IMR-90 (cell line): ENCODE measurements at regions not wholly inside any gene's neighbourhood (a gene's known extent, or its start where the extent isn't known, plus 50 kb on each side); places are given as distances from the start of the nearest gene placed in this dataset.

Experiments used
- BHLHE40 ChIP-seq: fragments of 150-350 bp; IDR thresholded peaks from 2 replicates; pipeline ENCODE4 v1.6.1; 2016; ENCODE audit warnings: mild to moderate bottlenecking, low read depth, low read length
- CEBPB ChIP-seq: IDR thresholded peaks from 2 replicates; pipeline ENCODE4 v1.6.1; 2012; ENCODE audit warnings: low read depth, low read length, improper control_type of control experiment
- CTCF ChIP-seq: conservative IDR thresholded peaks from 2 replicates; pipeline ENCODE4 v1.5.1; 2012; ENCODE audit warnings: mild to moderate bottlenecking, low read depth, low read length, improper control_type of control experiment
- ELK1 ChIP-seq: fragments of 150-350 bp; IDR thresholded peaks from 2 replicates; pipeline ENCODE4 v1.6.1; 2016; ENCODE audit warnings: low read depth, mild to moderate bottlenecking, low read length, moderate library complexity, borderline replicate concordance
- MAFK ChIP-seq: IDR thresholded peaks from 2 replicates; pipeline ENCODE4 v1.6.1; 2012; ENCODE audit warnings: low read depth, low read length, improper control_type of control experiment
- MAZ ChIP-seq: IDR thresholded peaks from 2 replicates; pipeline ENCODE4 v1.6.1; 2012; ENCODE audit warnings: low read depth, mild to moderate bottlenecking, low read length, improper control_type of control experiment, moderate library complexity, borderline replicate concordance
- NFE2L2 ChIP-seq: fragments of 150-350 bp; IDR thresholded peaks from 2 replicates; pipeline ENCODE4 v1.6.1; 2016; ENCODE audit warnings: low read depth, mild to moderate bottlenecking, low read length
- POLR2A ChIP-seq: IDR thresholded peaks from 2 replicates; pipeline ENCODE4 v1.6.1; 2012; ENCODE audit warnings: mild to moderate bottlenecking, low read depth, low read length
- RAD21 ChIP-seq: IDR thresholded peaks from 2 replicates; pipeline ENCODE4 v1.6.1; 2012; ENCODE audit warnings: low read length, improper control_type of control experiment
- RCOR1 ChIP-seq: IDR thresholded peaks from 2 replicates; pipeline ENCODE4 v1.6.1; 2012; ENCODE audit warnings: mild to moderate bottlenecking, low read length, improper control_type of control experiment; ENCODE audit not compliant: insufficient replicate concordance
- RFX5 ChIP-seq: IDR thresholded peaks from 2 replicates; pipeline ENCODE4 v1.8.0; 2012; ENCODE audit warnings: low read depth, mild to moderate bottlenecking, low read length, moderate library complexity
- SMC3 ChIP-seq: fragments of 150-350 bp; IDR thresholded peaks from 2 replicates; pipeline ENCODE4 v1.6.1; 2016; ENCODE audit warnings: low read depth, mild to moderate bottlenecking, antibody characterized with exemption, low read length, moderate library complexity

- TF ChIP-seq CTCF (no peak), POLR2A (no peak), ELK1 (no peak), MAZ (no peak), RAD21 (no peak), CEBPB (no peak), RFX5 (no peak), SMC3 (no peak), MAFK (no peak), BHLHE40 (no peak), NFE2L2 (no peak), RCOR1 (no peak)
Observed at GRCh38 chr3:170657312-170657711, 71.4 kb upstream of the SLC7A14 start.
